Chondrocyte (in vitro differentiated cells): ENCODE measurements at regions not wholly inside any gene's neighbourhood (a gene's known extent, or its start where the extent isn't known, plus 50 kb on each side); places are given as distances from the start of the nearest gene placed in this dataset.

Experiments
- DNase-seq: peaks from one replicate; pipeline ENCODE4 v3.0.0; 2021; ENCODE audit warnings: mixed read lengths, low spot score
- H3K27ac Mint-ChIP-seq: one replicate; pipeline ENCODE4 v1.8.0; 2021; ENCODE audit warnings: mild to moderate bottlenecking, moderate library complexity, mixed read lengths; ENCODE audit not compliant: unreplicated experiment
- H3K27me3 Mint-ChIP-seq: 2 replicates; pipeline ENCODE4 v1.8.0; 2021; ENCODE audit warnings: low read depth, mixed read lengths
- H3K36me3 Mint-ChIP-seq: 2 replicates; pipeline ENCODE4 v1.8.0; 2021; ENCODE audit warnings: low read depth, mixed read lengths
- H3K4me1 Mint-ChIP-seq: 2 replicates; pipeline ENCODE4 v1.8.0; 2021; ENCODE audit warnings: low read depth, mild to moderate bottlenecking, mixed read lengths
- H3K4me3 Mint-ChIP-seq: one replicate; pipeline ENCODE4 v1.8.0; 2021; ENCODE audit warnings: mild to moderate bottlenecking, moderate library complexity, mixed read lengths; ENCODE audit not compliant: unreplicated experiment
- H3K9me3 Mint-ChIP-seq: 2 replicates; pipeline ENCODE4 v1.8.0; 2021; ENCODE audit warnings: low read depth, mixed read lengths
- CTCF ChIP-seq: fragments of 200-600 bp; sonication (generic); IDR thresholded peaks from 2 replicates; pipeline ENCODE4 v1.5.0; 2021; ENCODE audit warnings: antibody characterized with exemption, mild to moderate bottlenecking, moderate library complexity

DNA sequence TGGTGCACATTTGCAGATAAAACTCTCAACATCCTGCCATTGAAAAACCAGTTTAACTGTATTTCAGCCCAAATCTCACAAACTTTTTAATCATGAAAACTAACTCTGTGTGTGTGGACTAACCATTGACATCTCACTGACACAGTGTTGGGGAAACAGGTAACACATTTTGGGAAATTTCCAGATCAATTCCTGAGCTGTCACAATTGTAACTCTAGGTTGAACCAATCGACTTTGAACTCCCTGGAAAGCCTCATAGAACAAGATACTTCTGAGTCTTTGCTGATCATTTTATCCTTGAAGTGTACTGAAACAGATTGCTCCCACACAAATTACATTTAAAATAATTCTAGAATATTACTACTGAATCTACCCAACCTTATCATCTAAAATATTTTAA lies 667.9 kb upstream of the NR2F2 start:
- no peak for DNase-seq
- Mint-ChIP-seq H3K27me3 (no peaks in the 10 kb centered on the region), H3K36me3 (no peaks in the 10 kb centered on the region), H3K4me1 (peaks cover 24% of the 10 kb centered on the region), H3K9me3 (no peaks in the 10 kb centered on the region), H3K4me3 (no peak overlapping the region), H3K27ac (no peak overlapping the region)
- TF ChIP-seq CTCF, result no peak

DNA sequence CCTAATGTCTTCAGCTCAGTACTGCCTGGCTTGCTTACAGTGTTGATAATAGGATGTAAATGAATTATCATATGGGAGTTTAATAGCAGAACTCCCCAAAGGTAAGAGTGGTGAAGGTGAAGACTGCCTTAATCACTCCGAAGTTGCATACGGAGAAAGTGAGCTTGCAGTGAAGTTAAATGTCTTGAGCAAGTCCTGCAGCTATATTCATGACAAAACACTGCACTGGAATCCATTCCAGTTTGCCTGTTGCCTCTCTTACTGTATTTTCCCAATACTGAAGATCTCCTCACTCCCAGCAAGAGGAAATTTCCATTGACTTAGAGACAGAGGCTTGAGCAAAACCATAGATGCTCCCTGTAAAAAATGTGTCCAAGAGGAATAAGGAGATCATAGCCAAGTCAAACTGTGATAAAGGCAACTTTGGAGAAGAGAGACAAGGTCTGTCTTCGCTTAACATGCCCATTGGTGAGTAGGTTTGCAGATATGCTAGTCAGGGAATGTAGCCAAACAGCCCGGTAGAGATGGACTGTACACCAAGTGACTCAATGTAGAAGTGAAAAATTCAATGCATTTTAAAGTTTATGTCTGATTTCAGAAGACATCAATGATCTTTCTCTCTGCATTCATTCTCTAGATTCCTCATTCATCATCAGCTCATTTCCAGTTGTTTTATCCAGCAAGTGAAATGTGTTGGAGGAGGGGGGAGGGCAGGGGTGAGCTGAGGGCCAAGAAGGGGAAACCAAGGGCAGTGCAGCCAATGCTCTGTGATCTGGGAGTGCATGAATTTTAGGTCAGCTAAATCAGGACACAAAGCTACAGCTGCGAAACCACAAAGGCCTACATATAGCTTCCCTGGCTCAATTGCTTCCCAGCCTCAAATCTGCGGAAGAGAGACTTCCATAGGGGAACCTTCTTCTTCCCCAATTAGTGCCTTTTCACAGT lies 667.1 kb upstream of the NR2F2 start:
- DNase-seq, result no peak
- H3K9me3 Mint-ChIP-seq, result no peaks in the 10 kb centered on the region
- no peaks in the 10 kb centered on the region for H3K27me3 Mint-ChIP-seq
- no peak overlapping the region for H3K4me3 Mint-ChIP-seq
- no peak overlapping the region for H3K27ac Mint-ChIP-seq
- TF ChIP-seq CTCF, result no peak
- H3K4me1 Mint-ChIP-seq, result peaks cover 23% of the 10 kb centered on the region
- H3K36me3 Mint-ChIP-seq, result no peaks in the 10 kb centered on the region

GRCh38 chr15:95664450-95664849 lies 666.0 kb upstream of the NR2F2 start:
- H3K36me3 Mint-ChIP-seq, result no peaks in the 10 kb centered on the region
- no peak overlapping the region for H3K4me3 Mint-ChIP-seq
- H3K27ac Mint-ChIP-seq, result no peak overlapping the region
- DNase-seq, result no peak
- H3K27me3 Mint-ChIP-seq, result no peaks in the 10 kb centered on the region
- no peak for TF ChIP-seq CTCF
- H3K9me3 Mint-ChIP-seq, result no peaks in the 10 kb centered on the region
- H3K4me1 Mint-ChIP-seq, result peaks cover 13% of the 10 kb centered on the region

DNA sequence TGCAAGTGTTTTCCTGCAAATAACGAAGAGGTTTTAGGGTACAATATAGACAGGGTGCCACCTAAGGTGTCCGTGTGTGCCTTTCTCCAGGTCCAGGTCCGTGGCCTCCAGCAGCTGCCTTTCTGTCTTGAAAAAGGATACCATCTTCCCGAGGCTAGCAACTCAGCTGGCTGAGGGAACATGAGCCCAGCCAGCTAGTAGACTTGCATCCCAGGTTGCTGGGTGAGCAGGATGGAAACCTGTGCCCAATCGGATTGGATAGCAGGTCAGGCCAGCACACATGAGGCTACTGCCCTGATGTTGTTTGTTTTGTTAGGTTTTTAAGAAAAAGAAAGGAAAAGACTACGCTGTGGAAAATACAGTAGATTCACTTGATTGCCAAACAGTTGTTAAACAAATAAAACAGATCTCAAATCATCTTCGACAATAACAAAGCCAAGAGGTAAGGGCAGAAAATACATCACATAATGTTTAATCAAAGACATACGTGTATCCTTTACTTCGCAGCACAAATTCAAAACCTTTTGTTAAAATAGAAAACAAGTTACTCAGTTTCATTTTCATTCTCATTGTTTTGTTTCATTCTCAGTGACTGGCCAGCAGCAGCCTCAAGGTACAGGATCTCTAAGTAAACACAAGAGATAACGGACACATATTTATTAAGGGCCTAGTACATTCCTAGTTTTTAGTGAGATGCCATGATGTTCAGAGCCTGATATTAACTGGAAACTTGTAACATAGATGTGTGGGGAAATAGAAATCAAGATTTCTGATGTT lies 661.2 kb upstream of the NR2F2 start:
- Mint-ChIP-seq H3K4me1 (peaks cover 3% of the 10 kb centered on the region), H3K27ac (no peak overlapping the region)

More for the DNA sequence above, 661.2 kb upstream of the NR2F2 start:
- TF ChIP-seq CTCF, result no peak
- Mint-ChIP-seq H3K36me3 (no peaks in the 10 kb centered on the region), H3K27me3 (no peaks in the 10 kb centered on the region), H3K4me3 (no peak overlapping the region), H3K9me3 (no peaks in the 10 kb centered on the region)
- no peak for DNase-seq
